HL-60 (cell line): ENCODE measurements at regions not wholly inside any gene's neighbourhood (a gene's known extent, or its start where the extent isn't known, plus 50 kb on each side); places are given as distances from the start of the nearest gene placed in this dataset.

Experiments
- DNase-seq, 2 experiments: peaks; one replicate each; pipeline ENCODE4 v3.0.0-alpha.2; 2010 to 2020; ENCODE audit warnings: low read depth in 1 of 2, low spot score in 1 of 2
- H3K27ac ChIP-seq: fragments of 250-450 bp; sonication (Bioruptor Pico); replicated peaks from 2 replicates; pipeline ENCODE4 v1.5.1; 2020; ENCODE audit warnings: mild to moderate bottlenecking, moderate library complexity
- H3K27me3 ChIP-seq: fragments of 250-450 bp; sonication (Bioruptor Pico); 2 replicates; pipeline ENCODE4 v1.5.1; 2021; ENCODE audit warnings: mild to moderate bottlenecking, moderate library complexity; ENCODE audit not compliant: insufficient read depth, poor library complexity, severe bottlenecking
- H3K4me3 ChIP-seq: replicated peaks from 2 replicates; pipeline ENCODE4 v1.5.1; 2011; ENCODE audit warnings: mild to moderate bottlenecking, control low read depth, low read length; ENCODE audit not compliant: insufficient read depth
- CTCF ChIP-seq: IDR thresholded peaks from one replicate; pipeline ENCODE4 v1.5.1; 2011; ENCODE audit warnings: low read length, control low read depth, inconsistent platforms; ENCODE audit not compliant: insufficient read depth
- GABPA ChIP-seq: IDR thresholded peaks from 2 replicates; pipeline ENCODE4 v1.6.1; 2012; ENCODE audit warnings: low read depth
- POLR2AphosphoS5 ChIP-seq: IDR thresholded peaks from 2 replicates; pipeline ENCODE4 v1.6.1; 2012; ENCODE audit warnings: low read depth
- REST ChIP-seq: IDR thresholded peaks from 2 replicates; pipeline ENCODE4 v1.6.1; 2012; ENCODE audit warnings: low read depth; ENCODE audit not compliant: insufficient replicate concordance
- SPI1 ChIP-seq: IDR thresholded peaks from 2 replicates; pipeline ENCODE4 v1.6.1; 2012; ENCODE audit warnings: low read depth, mild to moderate bottlenecking, borderline replicate concordance

- no peaks in the 10 kb centered on the region for H3K27me3 ChIP-seq
- H3K27ac ChIP-seq: no peak overlapping the region
- TF ChIP-seq GABPA: no peak
- no peak overlapping the region for H3K4me3 ChIP-seq
- DNase-seq: no peak
Observed at GRCh38 chr20:50301712-50302111, 111.1 kb downstream of the CEBPB start.

DNA sequence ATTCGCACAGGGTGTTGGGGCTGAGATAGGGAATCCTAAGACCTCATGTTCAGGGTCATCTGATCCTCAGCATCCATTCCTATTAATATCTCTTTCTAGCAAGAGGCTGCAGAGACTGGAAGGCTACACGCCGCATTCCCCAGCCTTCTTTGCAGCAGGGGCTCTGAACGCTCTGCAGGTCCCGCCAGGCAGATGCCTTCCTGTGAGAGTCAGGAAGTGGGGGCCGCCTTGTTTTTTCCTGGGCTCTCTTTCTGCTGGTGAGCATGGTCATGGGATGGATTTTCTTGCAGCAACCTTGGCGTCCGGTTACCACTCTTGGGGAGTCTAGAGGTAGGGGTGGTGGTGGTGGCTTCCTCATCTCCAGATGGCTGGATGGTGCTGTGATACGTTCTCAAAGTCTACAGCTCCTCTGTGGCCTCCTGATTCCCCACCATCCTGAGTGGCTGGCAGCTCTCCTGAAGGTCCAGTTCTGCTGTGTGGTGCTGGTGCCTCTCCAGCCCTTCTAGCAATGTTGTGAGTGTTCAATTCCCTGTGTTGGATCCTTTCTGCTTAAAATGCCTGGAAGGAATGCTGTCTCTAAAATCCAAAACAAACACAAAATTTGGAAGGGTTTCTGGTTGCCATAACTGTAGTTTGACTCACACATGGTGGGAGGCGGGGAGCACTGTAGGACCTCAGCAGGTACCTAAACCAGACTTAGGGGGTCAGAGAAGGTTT is 111.9 kb downstream of the CEBPB start:
- no peaks in the 10 kb centered on the region for H3K27me3 ChIP-seq
- H3K27ac ChIP-seq: no peak overlapping the region
- TF ChIP-seq REST (no peak), SPI1 (no peak), POLR2AphosphoS5 (no peak), GABPA (no peak), CTCF (no peak)

DNA sequence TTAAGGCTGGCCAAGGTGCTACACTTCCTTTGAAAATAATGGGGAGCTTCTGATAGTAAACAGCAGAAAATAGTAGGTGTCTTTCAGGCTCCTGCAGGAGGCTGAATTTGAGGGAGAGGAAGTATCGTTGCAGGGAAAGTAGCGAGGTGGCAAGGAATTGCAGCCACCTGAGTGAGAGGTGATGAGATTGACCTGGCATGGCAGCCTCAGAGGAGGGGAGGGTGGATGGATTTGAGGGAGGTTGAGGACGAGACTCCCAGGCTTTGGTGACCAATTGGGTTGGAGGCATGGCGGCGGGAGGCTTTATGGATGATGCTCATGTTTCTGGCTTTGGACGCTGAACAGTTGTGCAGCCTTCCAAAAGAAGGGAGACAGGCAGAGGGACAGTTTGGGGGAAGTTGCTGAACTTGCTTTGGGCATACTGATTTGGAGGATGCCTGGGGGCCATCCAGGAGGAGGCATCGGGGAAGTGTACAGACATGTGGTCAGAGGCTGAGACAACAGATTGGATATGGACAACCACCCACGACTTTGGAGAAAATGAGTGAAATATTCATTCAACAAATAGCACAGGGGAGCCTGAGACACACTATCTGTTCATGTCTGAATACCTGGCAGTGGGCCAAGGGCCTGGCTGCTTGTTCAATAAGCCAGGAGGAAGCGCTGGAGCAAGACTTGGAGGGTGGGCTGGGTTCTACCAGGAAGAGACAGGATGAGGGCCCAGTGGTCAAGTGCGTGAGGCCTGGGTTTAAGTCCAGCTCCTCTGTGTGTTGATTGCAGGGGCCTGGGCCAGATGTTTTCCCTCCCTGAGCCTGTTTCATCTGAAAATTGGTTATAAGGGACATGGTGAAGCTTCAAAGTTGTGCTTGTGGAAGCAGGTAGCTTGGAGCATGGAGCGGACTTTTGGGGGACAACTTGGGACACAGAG is 113.2 kb downstream of the CEBPB start:
- TF ChIP-seq CTCF (no peak), GABPA (no peak), REST (no peak), POLR2AphosphoS5 (no peak), SPI1 (no peak)
- Histone ChIP-seq H3K27ac (no peak overlapping the region), H3K27me3 (no peaks in the 10 kb centered on the region), H3K4me3 (no peak overlapping the region)
- peak in 1 of 2 experiments; percentile 25 for DNase-seq

More for the DNA sequence above, 111.9 kb downstream of the CEBPB start:
- H3K4me3 ChIP-seq: no peak overlapping the region
- no peak for DNase-seq

DNA sequence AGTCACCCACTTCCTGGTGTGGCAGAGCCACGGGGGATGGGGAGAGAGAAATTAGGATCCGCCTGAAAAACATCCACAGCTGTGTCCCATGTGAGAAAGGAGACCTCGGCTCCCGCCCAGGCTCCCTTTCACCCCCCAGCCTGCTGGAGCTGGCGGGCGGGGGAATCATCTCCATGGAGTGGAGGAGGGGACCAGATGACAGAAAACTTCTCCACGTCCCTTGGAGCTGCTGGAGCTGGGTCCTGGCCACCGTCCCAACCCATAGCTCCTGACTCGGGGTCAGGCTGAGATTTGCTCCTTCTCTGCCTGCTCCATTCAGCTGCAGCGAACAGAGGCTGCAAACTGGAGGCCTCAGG is 113.8 kb downstream of the CEBPB start:
- no peaks in the 10 kb centered on the region for H3K27me3 ChIP-seq
- TF ChIP-seq REST: no peak
- no peak for TF ChIP-seq SPI1
- no peak for TF ChIP-seq CTCF
- no peak for TF ChIP-seq GABPA
- TF ChIP-seq POLR2AphosphoS5: no peak
- DNase-seq: no peak
- no peak overlapping the region for H3K4me3 ChIP-seq
- no peak overlapping the region for H3K27ac ChIP-seq
